IMR-90 (cell line): ENCODE measurements at regions not wholly inside any gene's neighbourhood (a gene's known extent, or its start where the extent isn't known, plus 50 kb on each side); places are given as distances from the start of the nearest gene placed in this dataset.

Experiments
- CEBPB ChIP-seq: IDR thresholded peaks from 2 replicates; pipeline ENCODE4 v1.6.1; 2012; ENCODE audit warnings: low read depth, low read length, improper control_type of control experiment
- CHD1 ChIP-seq: IDR thresholded peaks from 2 replicates; pipeline ENCODE4 v1.6.1; 2012; ENCODE audit warnings: low read depth, low read length, improper control_type of control experiment
- CTCF ChIP-seq: conservative IDR thresholded peaks from 2 replicates; pipeline ENCODE4 v1.5.1; 2012; ENCODE audit warnings: mild to moderate bottlenecking, low read depth, low read length, improper control_type of control experiment
- RAD21 ChIP-seq: IDR thresholded peaks from 2 replicates; pipeline ENCODE4 v1.6.1; 2012; ENCODE audit warnings: low read length, improper control_type of control experiment
- RCOR1 ChIP-seq: IDR thresholded peaks from 2 replicates; pipeline ENCODE4 v1.6.1; 2012; ENCODE audit warnings: mild to moderate bottlenecking, low read length, improper control_type of control experiment; ENCODE audit not compliant: insufficient replicate concordance
- SMC3 ChIP-seq: fragments of 150-350 bp; IDR thresholded peaks from 2 replicates; pipeline ENCODE4 v1.6.1; 2016; ENCODE audit warnings: low read depth, mild to moderate bottlenecking, antibody characterized with exemption, low read length, moderate library complexity

GRCh38 chr15:22237891-22238275 is 157.6 kb downstream of the OR4M2 start:
- TF ChIP-seq SMC3 (no peak), CTCF (no peak), CEBPB (no peak), RCOR1 (no peak), RAD21 (no peak), CHD1 (no peak)
